Stomach (tissue), 8 donors: ENCODE measurements at regions not wholly inside any gene's neighbourhood (a gene's known extent, or its start where the extent isn't known, plus 50 kb on each side); places are given as distances from the start of the nearest gene placed in this dataset.
"Not testable (repeated sequence)": the region's sequence is repeated elsewhere in the genome, so short reads cannot be mapped to it uniquely, and the experiment has no call there.

ENCODE experiments used
- DNase-seq, 2 donors: peaks; one replicate each; pipeline versions ENCODE4 v3.0.0 to v3.0.0-alpha.2; 2013 to 2019
- H3K27ac ChIP-seq, 5 donors: fragments of 200-600 bp in 4 of 5; sonication (generic) in 4 of 5; one replicate each; pipeline ENCODE4 v1.5.1; 2013 to 2019; ENCODE audit warnings: mild to moderate bottlenecking in 1 of 5, moderate library complexity in 1 of 5
- H3K27me3 ChIP-seq, 3 donors: fragments of 200-600 bp; sonication (generic); one replicate each; pipeline ENCODE4 v1.5.1; 2017 to 2019; ENCODE audit warnings: mixed run types in 1 of 3
- H3K36me3 ChIP-seq, 4 donors: fragments of 200-600 bp; sonication (generic); 1 replicate in 3 of 4; 2 replicates in 1 of 4; pipeline ENCODE4 v1.5.1; 2016 to 2019
- H3K4me1 ChIP-seq, 4 donors: fragments of 200-600 bp; sonication (generic); one replicate each; pipeline ENCODE4 v1.5.1; 2016 to 2019
- H3K4me3 ChIP-seq, 4 donors: fragments of 200-600 bp; sonication (generic) in 3 of 4; one replicate each; pipeline ENCODE4 v1.5.1; 2016 to 2019; ENCODE audit warnings: mild to moderate bottlenecking in 1 of 4
- H3K9me3 ChIP-seq, 4 donors: fragments of 200-600 bp; sonication (generic); one replicate each; pipeline ENCODE4 v1.5.1; 2016 to 2019
- CTCF ChIP-seq, 7 experiments: fragments of 450-650 bp in 4 of 7; fragments of 200-600 bp in 3 of 7; sonication (generic) in 3 of 7; IDR thresholded peaks; one replicate each; pipeline ENCODE4 v1.5.1; 2016 to 2019; ENCODE audit warnings: antibody characterized with exemption in 7 of 7, control low read depth in 2 of 7, mild to moderate bottlenecking in 1 of 7
- EP300 ChIP-seq: sonication (generic); formaldehyde crosslinking; IDR thresholded peaks from one replicate; pipeline ENCODE4 v1.6.1; 2017; ENCODE audit warnings: antibody characterized with exemption
- POLR2A ChIP-seq, 4 donors: fragments of 450-650 bp; IDR thresholded peaks; one replicate each; pipeline ENCODE4 v1.6.1; 2016; ENCODE audit warnings: antibody characterized with exemption in 4 of 4, control low read depth in 2 of 4, mild to moderate bottlenecking in 1 of 4, moderate library complexity in 1 of 4
- POLR2AphosphoS5 ChIP-seq, 3 donors: sonication (generic); formaldehyde crosslinking; IDR thresholded peaks; one replicate each; pipeline ENCODE4 v1.6.1; 2016; ENCODE audit warnings: antibody characterized with exemption in 3 of 3
- WGBS, 5 donors: extraction: QIAGEN DNeasy Blood & Tissue Kit in 3 of 5; methylation state at CpG; one replicate each; pipeline versions ENCODE4 v1.1.5 to v1.1.7; 2013 to 2018; 5-methylcytosine and 5-hydroxymethylcytosine counted together
- intact Hi-C: fragments of 100-400 bp; cut with DNase I; formaldehyde crosslinking; loops from one replicate; pipeline ENCODE4 v1.15.1; 2023; ENCODE audit warnings: low total_unique reads
- donor health status: healthy with polysubstance abuse.
- donor health status: Bipolar disorder and iron deficiency.
- donor health status: healthy.

GRCh38 chr12:28097221-28097620 lies 93.0 kb upstream of the CCDC91 start:
- intact Hi-C loops, result no loop called here
- peaks cover 0 to 14% (median 5%) of the 10 kb centered on the region in 4 donors for H3K4me1 ChIP-seq
- 35 to 61% (median 48%) methylated on average over 3 of the region's 3 CpGs for WGBS, 5 donors
- peak overlapping the region in 2 of 5 donors; percentile 15 to 38 for H3K27ac ChIP-seq
- peak in 1 of 2 donors; percentile 3 for DNase-seq
- H3K27me3 ChIP-seq, result no peaks in the 10 kb centered on the region
- TF ChIP-seq POLR2AphosphoS5 (IDR thresholded peaks at IDR 0.05), result no peak
- TF ChIP-seq POLR2A (IDR thresholded peaks at IDR 0.05), result no peak
- H3K4me3 ChIP-seq, result no peak overlapping the region
- no peaks in the 10 kb centered on the region for H3K36me3 ChIP-seq
- H3K9me3 ChIP-seq, result no peaks in the 10 kb centered on the region

GRCh38 chr12:28099245-28099644 lies 91.0 kb upstream of the CCDC91 start:
- 46 to 85% (median 77%) methylated on average over 2 of the region's 2 CpGs for WGBS, 5 donors
- H3K36me3 ChIP-seq, DNase-seq, H3K27me3 ChIP-seq, H3K4me3 ChIP-seq, H3K9me3 ChIP-seq, H3K27ac ChIP-seq, intact Hi-C loops: not testable (repeated sequence)
- H3K4me1 ChIP-seq, result peaks cover 0 to 14% (median 5%) of the 10 kb centered on the region in 4 donors

DNA sequence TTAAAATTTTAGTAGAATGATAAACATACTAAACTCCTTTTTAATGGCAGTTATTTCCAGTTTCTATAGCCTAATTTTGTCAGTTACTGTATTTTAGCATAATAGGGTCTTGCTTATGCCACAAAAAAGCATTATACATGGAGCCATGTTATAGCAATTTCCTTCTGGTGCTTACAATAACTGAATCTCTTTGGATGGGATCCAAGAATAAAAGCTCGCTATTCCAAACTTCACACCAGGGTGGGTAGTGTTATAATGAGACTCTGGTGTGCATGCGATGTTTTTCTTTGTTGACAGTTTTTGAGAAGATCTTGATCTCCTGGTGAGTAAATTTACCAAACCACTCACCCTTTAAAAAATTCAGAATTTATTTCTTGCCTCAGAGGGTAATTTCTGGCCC lies 90.4 kb upstream of the CCDC91 start:
- H3K4me3 ChIP-seq, result no peak overlapping the region
- no peaks in the 10 kb centered on the region for H3K9me3 ChIP-seq
- intact Hi-C loops, result no loop called here
- no peaks in the 10 kb centered on the region for H3K27me3 ChIP-seq
- TF ChIP-seq CTCF (IDR thresholded peaks at IDR 0.05) (no peak), EP300 (no peak), POLR2AphosphoS5 (IDR thresholded peaks at IDR 0.05) (no peak)
- H3K4me1 ChIP-seq, result peaks cover 0 to 14% (median 5%) of the 10 kb centered on the region in 4 donors
- WGBS, 5 donors, result 63 to 90% (median 81%) methylated on average over 2 of the region's 2 CpGs
- DNase-seq, result no peak
- no peaks in the 10 kb centered on the region for H3K36me3 ChIP-seq
- no peak overlapping the region for H3K27ac ChIP-seq

DNA sequence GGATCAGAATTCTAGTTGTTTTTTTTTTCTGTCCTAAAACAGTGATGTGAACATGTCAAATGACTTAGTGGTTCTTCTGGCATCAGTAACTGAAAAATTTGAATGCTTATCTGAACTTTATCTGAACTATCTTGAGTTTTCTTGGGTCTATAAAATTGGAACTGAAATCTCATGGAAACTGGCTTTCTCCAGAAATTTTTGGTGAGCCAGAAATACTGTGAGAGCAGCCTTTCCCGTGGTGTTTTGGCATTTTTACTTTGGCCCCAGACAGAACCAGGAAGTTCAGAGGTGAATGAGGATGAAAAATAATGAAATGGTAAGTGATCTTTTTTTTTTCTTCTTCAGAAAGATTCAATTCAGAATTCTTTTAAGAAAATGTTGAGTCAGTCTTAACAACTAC lies 89.5 kb upstream of the CCDC91 start:
- Histone ChIP-seq H3K9me3 (no peaks in the 10 kb centered on the region), H3K4me3 (no peak overlapping the region), H3K4me1 (peaks cover 0 to 14% (median 5%) of the 10 kb centered on the region in 4 donors), H3K27ac (no peak overlapping the region), H3K36me3 (no peaks in the 10 kb centered on the region), H3K27me3 (no peaks in the 10 kb centered on the region)
- DNase-seq, result no peak
- intact Hi-C loops, result no loop called here
- WGBS, 5 donors, result 66 to 79% (median 74%) methylated on average over 1 of the region's 1 CpG
- TF ChIP-seq CTCF (IDR thresholded peaks at IDR 0.05) (no peak), POLR2A (IDR thresholded peaks at IDR 0.05) (no peak), POLR2AphosphoS5 (IDR thresholded peaks at IDR 0.05) (no peak), EP300 (no peak)

DNA sequence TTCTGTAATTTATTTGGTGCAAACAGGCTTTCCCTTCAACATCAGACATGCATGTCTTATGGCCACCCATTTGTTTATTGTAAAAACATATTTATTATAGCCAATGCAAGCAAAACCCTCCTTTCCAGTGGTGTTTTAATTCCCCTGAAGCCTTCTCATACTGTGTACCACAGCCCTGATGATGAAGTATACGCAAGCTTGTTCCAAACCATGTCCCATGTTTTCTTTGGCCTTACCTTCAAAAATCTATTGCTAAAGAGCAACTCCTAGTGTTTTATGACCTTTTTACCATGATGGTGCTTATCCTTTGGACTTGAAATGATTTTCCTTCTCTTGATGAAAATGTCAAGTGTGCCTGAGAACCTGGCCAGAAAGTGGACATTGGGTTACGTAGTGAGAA lies 85.9 kb upstream of the CCDC91 start:
- Histone ChIP-seq H3K27me3 (no peaks in the 10 kb centered on the region), H3K27ac (no peak overlapping the region), H3K36me3 (no peaks in the 10 kb centered on the region), H3K4me3 (no peak overlapping the region), H3K4me1 (no peaks in the 10 kb centered on the region), H3K9me3 (no peaks in the 10 kb centered on the region)
- WGBS, 5 donors, result 82 to 92% (median 88%) methylated on average over 2 of the region's 2 CpGs
- DNase-seq, result no peak
- TF ChIP-seq POLR2A (IDR thresholded peaks at IDR 0.05) (no peak), CTCF (IDR thresholded peaks at IDR 0.05) (no peak), POLR2AphosphoS5 (IDR thresholded peaks at IDR 0.05) (no peak), EP300 (no peak)
- intact Hi-C loops, result no loop called here
